K562 (cell line): ENCODE measurements at regions not wholly inside any gene's neighbourhood (a gene's known extent, or its start where the extent isn't known, plus 50 kb on each side); places are given as distances from the start of the nearest gene placed in this dataset.

ENCODE experiments used
- CTCF ChIP-seq, 3 experiments: IDR thresholded peaks in 2 of 3; conservative IDR thresholded peaks in 1 of 3; 2 replicates each; pipeline ENCODE4 v1.5.1; 2011 to 2012; ENCODE audit warnings: low read length in 3 of 3, mild to moderate bottlenecking in 3 of 3, control low read depth in 2 of 3, improper control_type of control experiment in 1 of 3, inconsistent platforms in 1 of 3, low read depth in 1 of 3, mixed read lengths in 1 of 3, moderate library complexity in 1 of 3; ENCODE audit not compliant: insufficient read depth in 2 of 3
- ELK1 ChIP-seq: sonication (generic); formaldehyde crosslinking; IDR thresholded peaks from 2 replicates; pipeline ENCODE4 v1.8.1; 2022; ENCODE audit warnings: missing genetic modification reagents
- GMEB1 ChIP-seq: fragments of 250-450 bp; sonication (Bioruptor Pico); IDR thresholded peaks from 2 replicates; pipeline ENCODE4 v1.4.0; 2020; ENCODE audit warnings: mild to moderate bottlenecking
- LARP7 ChIP-seq: fragments of 450-650 bp; IDR thresholded peaks from 2 replicates; pipeline ENCODE4 v1.6.1; 2016
- SMC3 ChIP-seq: conservative IDR thresholded peaks from 2 replicates; pipeline ENCODE4 v1.6.1; 2011; ENCODE audit warnings: low read depth, low read length, improper control_type of control experiment; ENCODE audit not compliant: insufficient read depth
- ZKSCAN1 ChIP-seq: fragments of 150-350 bp; IDR thresholded peaks from 2 replicates; pipeline ENCODE4 v1.6.1; 2016; ENCODE audit warnings: low read depth, low read length

- TF ChIP-seq SMC3 = no peak
- no peak for TF ChIP-seq LARP7
- no peak for TF ChIP-seq CTCF (IDR thresholded peaks at IDR 0.05 in 2 of 3, conservative IDR thresholded peaks at IDR 0.05 in 1 of 3; ENCODE audit: insufficient read depth in 2 of 3, low read depth in 1 of 3, low read length in 3 of 3)
- no peak for TF ChIP-seq ELK1 (CRISPR knock-in tag)
- TF ChIP-seq ZKSCAN1 = no peak
- no peak for TF ChIP-seq GMEB1
Measured at GRCh38 chr9:91154686-91155085, 207.0 kb downstream of the AUH start.
